Spleen (tissue), 11 donors: ENCODE measurements at regions not wholly inside any gene's neighbourhood (a gene's known extent, or its start where the extent isn't known, plus 50 kb on each side); places are given as distances from the start of the nearest gene placed in this dataset.

Source experiments
- DNase-seq: peaks from one replicate; pipeline ENCODE4 v3.0.0-alpha.2; 2020
- H3K27ac ChIP-seq, 8 donors: fragments of 200-600 bp; sonication (generic) in 7 of 8; 1 replicate in 4 of 8; 2 replicates in 4 of 8; pipeline versions ENCODE4 v1.5.0 to v1.8.0; 2016 to 2021; ENCODE audit warnings: inconsistent platforms in 4 of 8, mild to moderate bottlenecking in 4 of 8, moderate library complexity in 1 of 8
- H3K27me3 ChIP-seq, 7 donors: fragments of 200-600 bp; sonication (generic) in 6 of 7; replicated peaks in 1 of 7; 1 replicate in 4 of 7; 2 replicates in 3 of 7; pipeline versions ENCODE4 v1.5.0 to v1.8.0; 2016 to 2021; ENCODE audit warnings: inconsistent platforms in 3 of 7, mild to moderate bottlenecking in 1 of 7
- H3K36me3 ChIP-seq, 6 donors: fragments of 200-600 bp; sonication (generic) in 5 of 6; 1 replicate in 4 of 6; 2 replicates in 2 of 6; pipeline versions ENCODE4 v1.5.0 to v1.8.0; 2016 to 2021; ENCODE audit warnings: inconsistent platforms in 2 of 6
- H3K4me1 ChIP-seq, 6 donors: fragments of 200-600 bp; sonication (generic) in 5 of 6; 1 replicate in 3 of 6; 2 replicates in 3 of 6; pipeline versions ENCODE4 v1.5.0 to v1.8.0; 2016 to 2021; ENCODE audit warnings: inconsistent platforms in 3 of 6
- H3K4me3 ChIP-seq, 8 donors: fragments of 200-600 bp; sonication (generic) in 7 of 8; 1 replicate in 4 of 8; 2 replicates in 4 of 8; pipeline versions ENCODE4 v1.5.0 to v1.8.0; 2016 to 2021; ENCODE audit warnings: inconsistent platforms in 4 of 8, mild to moderate bottlenecking in 4 of 8, moderate library complexity in 2 of 8
- H3K9me3 ChIP-seq, 8 donors: fragments of 200-600 bp; sonication (generic) in 7 of 8; 1 replicate in 4 of 8; 2 replicates in 4 of 8; pipeline versions ENCODE4 v1.5.0 to v1.8.0; 2016 to 2021; ENCODE audit warnings: inconsistent platforms in 4 of 8
- CTCF ChIP-seq, 11 experiments: fragments of 200-600 bp in 7 of 11; fragments of 450-650 bp in 4 of 11; sonication (generic) in 4 of 11; IDR thresholded peaks in 8 of 11; conservative IDR thresholded peaks in 3 of 11; 1 replicate in 7 of 11; 2 replicates in 4 of 11; pipeline versions ENCODE4 v1.4.0 to v1.8.0; 2016 to 2021; ENCODE audit warnings: antibody characterized with exemption in 11 of 11, inconsistent platforms in 4 of 11, mild to moderate bottlenecking in 1 of 11
- POLR2A ChIP-seq, 3 donors: fragments of 450-650 bp; IDR thresholded peaks; one replicate each; pipeline ENCODE4 v1.5.1; 2017; ENCODE audit warnings: antibody characterized with exemption in 3 of 3, mild to moderate bottlenecking in 1 of 3
- POLR2AphosphoS5 ChIP-seq, 3 donors: sonication (generic); formaldehyde crosslinking; IDR thresholded peaks; one replicate each; pipeline ENCODE4 v1.5.1; 2017; ENCODE audit warnings: antibody characterized with exemption in 3 of 3
- WGBS, 5 donors: extraction: QIAGEN DNeasy Blood & Tissue Kit in 3 of 5; methylation state at CpG; one replicate each; pipeline versions ENCODE4 v1.1.5 to v1.1.7; 2013 to 2018; 5-methylcytosine and 5-hydroxymethylcytosine counted together
- intact Hi-C: fragments of 100-400 bp; cut with DNase I; formaldehyde crosslinking; loops from one replicate; pipeline ENCODE4 v1.15.0; 2023; ENCODE audit warnings: low total_unique reads
- donor health status: healthy with polysubstance abuse.
- donor health status: DM: no; HTN: no; CAD: no; lungs with moderate emphysema.
- donor health status: DM: no; HTN: no; CAD: no.
- donor health status: Bipolar disorder and iron deficiency.
- donor health status: healthy.
- donor health status: DM: no; HTN: no; CAD: no.
- donor health status: DM: yes; HTN: yes; CAD: no.

GRCh38 chr5:106853266-106853665 is 817.5 kb downstream of the EFNA5 start:
- TF ChIP-seq CTCF (IDR thresholded peaks at IDR 0.05 in 8 of 11, conservative IDR thresholded peaks at IDR 0.05 in 3 of 11) (no peak), POLR2AphosphoS5 (IDR thresholded peaks at IDR 0.05) (no peak), POLR2A (IDR thresholded peaks at IDR 0.05) (no peak)
- DNase-seq: no peak
- Histone ChIP-seq H3K4me3 (no peak overlapping the region), H3K27me3 (no peaks in the 10 kb centered on the region), H3K9me3 (peaks cover 0 to 4% (median 0%) of the 10 kb centered on the region in 8 donors), H3K36me3 (no peaks in the 10 kb centered on the region), H3K4me1 (no peaks in the 10 kb centered on the region), H3K27ac (no peak overlapping the region)
- intact Hi-C loops: no loop called here
- WGBS, 5 donors: 89 to 96% (median 93%) methylated on average over 4 of the region's 4 CpGs

- intact Hi-C loops: no loop called here
- Histone ChIP-seq H3K27me3 (no peaks in the 10 kb centered on the region), H3K4me3 (no peak overlapping the region), H3K9me3 (no peaks in the 10 kb centered on the region), H3K27ac (no peak overlapping the region), H3K4me1 (no peaks in the 10 kb centered on the region), H3K36me3 (no peaks in the 10 kb centered on the region)
- WGBS, 5 donors: 79 to 98% (median 88%) methylated on average over 3 of the region's 3 CpGs
- TF ChIP-seq CTCF (IDR thresholded peaks at IDR 0.05 in 8 of 11, conservative IDR thresholded peaks at IDR 0.05 in 3 of 11) (no peak), POLR2A (IDR thresholded peaks at IDR 0.05) (no peak), POLR2AphosphoS5 (IDR thresholded peaks at IDR 0.05) (no peak)
- no peak for DNase-seq
These were observed 821.5 kb downstream of the EFNA5 start for GRCh38 chr5:106849266-106849665.

GRCh38 chr5:106843812-106844416 is 826.8 kb downstream of the EFNA5 start:
- peak in 1 of 11 experiments; percentile 11 for TF ChIP-seq CTCF (IDR thresholded peaks at IDR 0.05 in 8 of 11, conservative IDR thresholded peaks at IDR 0.05 in 3 of 11)
- TF ChIP-seq POLR2AphosphoS5 (IDR thresholded peaks at IDR 0.05): no peak
- Histone ChIP-seq H3K27me3 (no peaks in the 10 kb centered on the region), H3K27ac (no peak overlapping the region), H3K36me3 (no peaks in the 10 kb centered on the region), H3K9me3 (no peaks in the 10 kb centered on the region), H3K4me1 (no peaks in the 10 kb centered on the region), H3K4me3 (no peak overlapping the region)
- no peak for DNase-seq
- 78 to 85% (median 81%) methylated on average over 4 of the region's 4 CpGs for WGBS, 5 donors
- intact Hi-C loops: no loop called here

- H3K27ac ChIP-seq: no peak overlapping the region
- no peaks in the 10 kb centered on the region for H3K27me3 ChIP-seq
- TF ChIP-seq CTCF (IDR thresholded peaks at IDR 0.05 in 8 of 11, conservative IDR thresholded peaks at IDR 0.05 in 3 of 11): no peak
- no peak for TF ChIP-seq POLR2A (IDR thresholded peaks at IDR 0.05)
- TF ChIP-seq POLR2AphosphoS5 (IDR thresholded peaks at IDR 0.05): no peak
- H3K4me1 ChIP-seq: no peaks in the 10 kb centered on the region
- DNase-seq: no peak
- intact Hi-C loops: no loop called here
- 56 to 63% (median 62%) methylated on average over 3 of the region's 3 CpGs for WGBS, 5 donors
- no peak overlapping the region for H3K4me3 ChIP-seq
- peaks cover 0 to 4% (median 0%) of the 10 kb centered on the region in 8 donors for H3K9me3 ChIP-seq
- H3K36me3 ChIP-seq: no peaks in the 10 kb centered on the region
These were observed 837.2 kb downstream of the EFNA5 start for GRCh38 chr5:106833517-106833916.
